Urothelium cell line (cell line): ENCODE measurements at regions not wholly inside any gene's neighbourhood (a gene's known extent, or its start where the extent isn't known, plus 50 kb on each side); places are given as distances from the start of the nearest gene placed in this dataset.
A peak's percentile ranks its signal among the peaks of the same experiment; 100 is the strongest.
"Not testable (repeated sequence)": the region's sequence is repeated elsewhere in the genome, so short reads cannot be mapped to it uniquely, and the experiment has no call there.

ENCODE experiments used
- DNase-seq: peaks from one replicate; pipeline ENCODE4 v3.0.0; 2011; ENCODE audit warnings: low spot score, mixed read lengths
- FAIRE-seq: peaks from 2 replicates; lab custom pipeline; 2011; peaks lifted over from hg19 to GRCh38; lab: Jason Lieb, UNC

- FAIRE-seq = no peak
- peak; percentile 3 for DNase-seq
These were observed 655.7 kb upstream of the HS3ST5 start for GRCh38 chr6:114998492-114998891.

- no peak for FAIRE-seq
- DNase-seq = peak; percentile 12
These were observed 655.0 kb upstream of the HS3ST5 start for GRCh38 chr6:114997813-114998292.

- DNase-seq (no peak), FAIRE-seq (no peak)
These were observed 652.7 kb upstream of the HS3ST5 start for GRCh38 chr6:114995526-114995925.

GRCh38 chr6:114989279-114989964 is 646.6 kb upstream of the HS3ST5 start:
- FAIRE-seq (no peak), DNase-seq (no peak)

GRCh38 chr6:114987281-114987680 is 644.5 kb upstream of the HS3ST5 start:
- FAIRE-seq (no peak), DNase-seq (no peak)

- FAIRE-seq (no peak), DNase-seq (no peak)
These were observed 612.5 kb upstream of the HS3ST5 start for GRCh38 chr6:114955363-114955762.

- FAIRE-seq (no peak), DNase-seq (no peak)
These were observed 609.4 kb upstream of the HS3ST5 start for GRCh38 chr6:114952229-114952628.

GRCh38 chr6:114945392-114945791 is 602.6 kb upstream of the HS3ST5 start:
- FAIRE-seq (no peak), DNase-seq (no peak)

GRCh38 chr6:114941078-114941477 is 598.3 kb upstream of the HS3ST5 start:
- FAIRE-seq (no peak), DNase-seq (no peak)

GRCh38 chr6:114940181-114940580 is 597.4 kb upstream of the HS3ST5 start:
- DNase-seq (no peak), FAIRE-seq (no peak)

GRCh38 chr6:114939630-114940029 is 596.8 kb upstream of the HS3ST5 start:
- FAIRE-seq (no peak), DNase-seq (no peak)

- DNase-seq (no peak), FAIRE-seq (no peak)
These were observed 593.3 kb upstream of the HS3ST5 start for GRCh38 chr6:114936080-114936479.

- no peak for FAIRE-seq
- no peak for DNase-seq
These were observed 591.3 kb upstream of the HS3ST5 start for GRCh38 chr6:114934079-114934478.

- not testable (repeated sequence) for DNase-seq, FAIRE-seq
These were observed 585.9 kb upstream of the HS3ST5 start for GRCh38 chr6:114928731-114929130.

GRCh38 chr6:114906096-114906495 is 563.3 kb upstream of the HS3ST5 start:
- FAIRE-seq (no peak), DNase-seq (no peak)

GRCh38 chr6:114897536-114897935 is 554.7 kb upstream of the HS3ST5 start:
- DNase-seq (peak; percentile 1), FAIRE-seq (no peak)

- FAIRE-seq = no peak
- DNase-seq = no peak
These were observed 549.4 kb upstream of the HS3ST5 start for GRCh38 chr6:114892211-114892610.

- FAIRE-seq = no peak
- no peak for DNase-seq
These were observed 545.4 kb upstream of the HS3ST5 start for GRCh38 chr6:114888241-114888640.

- DNase-seq (no peak), FAIRE-seq (no peak)
These were observed 544.0 kb upstream of the HS3ST5 start for GRCh38 chr6:114886670-114887436.

GRCh38 chr6:114879693-114880092 is 536.9 kb upstream of the HS3ST5 start:
- DNase-seq = no peak
- no peak for FAIRE-seq

GRCh38 chr6:114878091-114878490 is 535.3 kb upstream of the HS3ST5 start:
- DNase-seq (no peak), FAIRE-seq (no peak)

- DNase-seq (no peak), FAIRE-seq (no peak)
These were observed 531.6 kb upstream of the HS3ST5 start for GRCh38 chr6:114874410-114874809.
